ENCODE measurements at regions not wholly inside any gene's neighbourhood (a gene's known extent, or its start where the extent isn't known, plus 50 kb on each side); places are given as distances from the start of the nearest gene placed in this dataset.

DNA sequence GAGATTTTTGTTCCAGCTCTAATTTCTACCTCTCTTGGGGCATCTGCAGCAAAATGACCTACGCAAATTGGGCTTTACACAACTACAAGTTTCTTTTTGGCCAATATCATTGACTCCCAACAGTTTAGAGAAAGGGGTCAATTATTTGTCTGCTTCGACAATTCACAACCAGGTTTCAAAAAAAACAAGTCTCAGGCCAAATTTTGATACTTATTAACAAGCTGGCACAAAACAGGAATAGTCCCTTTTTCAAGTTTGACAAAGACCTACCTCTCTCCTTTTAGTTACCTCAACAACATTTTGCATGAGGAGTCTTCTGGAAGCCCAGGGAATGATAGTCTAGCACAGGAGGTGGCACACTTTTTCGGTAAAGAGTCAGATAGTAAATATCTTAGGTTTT is 97.9 kb upstream of the TSHZ2 start:
- Histone ChIP-seq H3K4me1 (ENCODE audit: insufficient read depth, low read length) (no peaks in the 10 kb centered on the region), H2AFZ (ENCODE audit: low read length) (no peak overlapping the region), H3K36me3 (replicated peaks in 1 of 2; ENCODE audit: control insufficient read depth in 1 of 2, insufficient read depth in 2 of 2, low read length in 2 of 2) (no peaks in the 10 kb centered on the region), H3K4me3 (replicated peaks in 1 of 3; ENCODE audit: insufficient read depth in 1 of 3, low read depth in 2 of 3, low read length in 3 of 3) (no peak overlapping the region), H3K27me3 (ENCODE audit: control insufficient read depth in 1 of 2, insufficient read depth in 2 of 2, low read length in 2 of 2) (no peaks in the 10 kb centered on the region), H3K27ac (ENCODE audit: extremely low read length, insufficient read depth, low read length) (no peak overlapping the region), H3K9ac (ENCODE audit: insufficient read depth, low read depth, low read length) (no peak overlapping the region), H4K20me1 (ENCODE audit: insufficient read depth, low read length) (no peaks in the 10 kb centered on the region), H3K79me2 (ENCODE audit: insufficient read depth, low read length) (no peaks in the 10 kb centered on the region), H3K4me2 (ENCODE audit: low read depth, low read length) (no peak overlapping the region), H3K9me3 (ENCODE audit: low read length) (0 out of 2 replicates have a peak, but pooled peaks cover 12% of the 10 kb centered on the region)
- ChIA-PET CTCF (ENCODE audit: low intra/inter-chr PET ratio, low total read pairs) (no interaction called here), POLR2A (no interaction called here)
- in situ Hi-C loops (cut with HindIII; ENCODE audit: extremely low pct_ligation_motif_present, low pct_unique_long_range_greater_than_20kb), result no loop called here
- ATAC-seq (no peak), DNase-seq (ENCODE audit: low spot score) (no peak), FAIRE-seq (no peak)
- TF ChIP-seq MAF1 (CRISPR knock-in tag; IDR thresholded peaks at IDR 0.05; ENCODE audit: borderline replicate concordance) (no peak), ZSCAN21 (CRISPR knock-in tag; IDR thresholded peaks at IDR 0.05; ENCODE audit: borderline replicate concordance) (no peak), ZNF788 (CRISPR knock-in tag; IDR thresholded peaks at IDR 0.05; ENCODE audit: borderline replicate concordance) (no peak), ZNF737 (CRISPR knock-in tag; IDR thresholded peaks at IDR 0.05; ENCODE audit: borderline replicate concordance) (no peak), SPEN (CRISPR knock-in tag; IDR thresholded peaks at IDR 0.05; ENCODE audit: low read depth) (no peak), ZIK1 (CRISPR knock-in tag; IDR thresholded peaks at IDR 0.05; ENCODE audit: borderline replicate concordance, low read depth) (no peak), SNAI1 (CRISPR knock-in tag; IDR thresholded peaks at IDR 0.05; ENCODE audit: borderline replicate concordance) (no peak), MIER2 (CRISPR knock-in tag; IDR thresholded peaks at IDR 0.05) (no peak), GABPB1 (CRISPR knock-in tag; IDR thresholded peaks at IDR 0.05) (no peak)
- TF ChIP-seq, protein P1, sequence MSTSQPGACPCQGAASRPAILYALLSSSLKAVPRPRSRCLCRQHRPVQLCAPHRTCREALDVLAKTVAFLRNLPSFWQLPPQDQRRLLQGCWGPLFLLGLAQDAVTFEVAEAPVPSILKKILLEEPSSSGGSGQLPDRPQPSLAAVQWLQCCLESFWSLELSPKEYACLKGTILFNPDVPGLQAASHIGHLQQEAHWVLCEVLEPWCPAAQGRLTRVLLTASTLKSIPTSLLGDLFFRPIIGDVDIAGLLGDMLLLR (CRISPR knock-in tag; IDR thresholded peaks at IDR 0.05), result no peak
- TF ChIP-seq, protein P2, sequence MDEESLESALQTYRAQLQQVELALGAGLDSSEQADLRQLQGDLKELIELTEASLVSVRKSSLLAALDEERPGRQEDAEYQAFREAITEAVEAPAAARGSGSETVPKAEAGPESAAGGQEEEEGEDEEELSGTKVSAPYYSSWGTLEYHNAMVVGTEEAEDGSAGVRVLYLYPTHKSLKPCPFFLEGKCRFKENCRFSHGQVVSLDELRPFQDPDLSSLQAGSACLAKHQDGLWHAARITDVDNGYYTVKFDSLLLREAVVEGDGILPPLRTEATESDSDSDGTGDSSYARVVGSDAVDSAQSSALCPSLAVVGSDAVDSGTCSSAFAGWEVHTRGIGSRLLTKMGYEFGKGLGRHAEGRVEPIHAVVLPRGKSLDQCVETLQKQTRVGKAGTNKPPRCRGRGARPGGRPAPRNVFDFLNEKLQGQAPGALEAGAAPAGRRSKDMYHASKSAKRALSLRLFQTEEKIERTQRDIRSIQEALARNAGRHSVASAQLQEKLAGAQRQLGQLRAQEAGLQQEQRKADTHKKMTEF (CRISPR knock-in tag; IDR thresholded peaks at IDR 0.05), result no peak
- TF ChIP-seq, protein P3, sequence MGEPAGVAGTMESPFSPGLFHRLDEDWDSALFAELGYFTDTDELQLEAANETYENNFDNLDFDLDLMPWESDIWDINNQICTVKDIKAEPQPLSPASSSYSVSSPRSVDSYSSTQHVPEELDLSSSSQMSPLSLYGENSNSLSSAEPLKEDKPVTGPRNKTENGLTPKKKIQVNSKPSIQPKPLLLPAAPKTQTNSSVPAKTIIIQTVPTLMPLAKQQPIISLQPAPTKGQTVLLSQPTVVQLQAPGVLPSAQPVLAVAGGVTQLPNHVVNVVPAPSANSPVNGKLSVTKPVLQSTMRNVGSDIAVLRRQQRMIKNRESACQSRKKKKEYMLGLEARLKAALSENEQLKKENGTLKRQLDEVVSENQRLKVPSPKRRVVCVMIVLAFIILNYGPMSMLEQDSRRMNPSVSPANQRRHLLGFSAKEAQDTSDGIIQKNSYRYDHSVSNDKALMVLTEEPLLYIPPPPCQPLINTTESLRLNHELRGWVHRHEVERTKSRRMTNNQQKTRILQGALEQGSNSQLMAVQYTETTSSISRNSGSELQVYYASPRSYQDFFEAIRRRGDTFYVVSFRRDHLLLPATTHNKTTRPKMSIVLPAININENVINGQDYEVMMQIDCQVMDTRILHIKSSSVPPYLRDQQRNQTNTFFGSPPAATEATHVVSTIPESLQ (CRISPR knock-in tag; conservative IDR thresholded peaks at IDR 0.05), result no peak
- TF ChIP-seq, protein P4, sequence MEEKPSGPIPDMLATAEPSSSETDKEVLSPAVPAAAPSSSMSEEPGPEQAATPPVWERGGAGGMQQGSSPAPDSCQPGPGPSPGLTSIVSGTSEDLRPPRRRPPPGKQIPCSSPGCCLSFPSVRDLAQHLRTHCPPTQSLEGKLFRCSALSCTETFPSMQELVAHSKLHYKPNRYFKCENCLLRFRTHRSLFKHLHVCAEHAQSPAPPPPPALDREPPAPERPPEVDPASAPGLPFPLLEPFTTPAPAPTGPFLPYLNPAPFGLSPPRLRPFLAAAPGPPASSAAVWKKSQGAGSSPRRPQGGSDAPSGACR (CRISPR knock-in tag; IDR thresholded peaks at IDR 0.05), result no peak
- TF ChIP-seq, protein P5, sequence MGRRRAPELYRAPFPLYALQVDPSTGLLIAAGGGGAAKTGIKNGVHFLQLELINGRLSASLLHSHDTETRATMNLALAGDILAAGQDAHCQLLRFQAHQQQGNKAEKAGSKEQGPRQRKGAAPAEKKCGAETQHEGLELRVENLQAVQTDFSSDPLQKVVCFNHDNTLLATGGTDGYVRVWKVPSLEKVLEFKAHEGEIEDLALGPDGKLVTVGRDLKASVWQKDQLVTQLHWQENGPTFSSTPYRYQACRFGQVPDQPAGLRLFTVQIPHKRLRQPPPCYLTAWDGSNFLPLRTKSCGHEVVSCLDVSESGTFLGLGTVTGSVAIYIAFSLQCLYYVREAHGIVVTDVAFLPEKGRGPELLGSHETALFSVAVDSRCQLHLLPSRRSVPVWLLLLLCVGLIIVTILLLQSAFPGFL (CRISPR knock-in tag; IDR thresholded peaks at IDR 0.05), result no peak
- 10% methylated on average over 3 of the region's 3 CpGs for WGBS (ENCODE audit: low lambda C conversion rate)
- intact Hi-C loops (cut with micrococcal nuclease; ENCODE audit: unreplicated experiment), result no loop called here
- BruUV-seq (replicated peaks), result no TSS peak
